ENCODE measurements at regions not wholly inside any gene's neighbourhood (a gene's known extent, or its start where the extent isn't known, plus 50 kb on each side); places are given as distances from the start of the nearest gene placed in this dataset.

DNA sequence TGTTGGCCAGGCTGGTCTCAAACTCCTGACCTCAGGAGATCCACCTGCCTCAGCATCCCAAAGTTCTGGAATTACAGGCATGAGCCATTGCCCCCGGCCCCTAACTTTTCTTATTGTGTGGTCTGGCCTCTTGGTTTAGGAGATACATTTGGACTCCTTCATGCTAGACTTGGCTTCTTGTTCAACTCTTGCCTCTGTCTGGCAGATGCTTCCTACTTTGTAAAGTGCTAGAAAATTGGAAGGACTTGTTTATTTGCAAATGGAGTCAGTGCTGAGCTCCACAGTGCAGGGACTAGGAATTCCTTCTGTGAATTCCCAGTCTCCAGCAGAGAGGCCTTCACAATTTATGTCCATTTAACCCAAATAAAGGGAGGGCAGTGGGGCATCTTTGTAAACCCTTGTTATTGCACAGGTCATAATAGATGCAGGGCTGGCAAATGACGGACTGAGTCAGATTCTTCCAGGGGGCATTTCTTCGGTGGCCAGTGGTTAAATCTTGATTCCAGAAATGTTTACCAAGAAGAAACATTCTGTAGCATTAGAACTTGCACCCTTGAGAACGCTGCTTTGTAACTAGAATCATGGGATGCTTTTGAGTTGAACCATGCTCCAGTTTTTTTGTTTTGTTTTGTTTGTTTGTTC lies 73.8 kb upstream of the TBX3 start:
- TF ChIP-seq, protein P1, sequence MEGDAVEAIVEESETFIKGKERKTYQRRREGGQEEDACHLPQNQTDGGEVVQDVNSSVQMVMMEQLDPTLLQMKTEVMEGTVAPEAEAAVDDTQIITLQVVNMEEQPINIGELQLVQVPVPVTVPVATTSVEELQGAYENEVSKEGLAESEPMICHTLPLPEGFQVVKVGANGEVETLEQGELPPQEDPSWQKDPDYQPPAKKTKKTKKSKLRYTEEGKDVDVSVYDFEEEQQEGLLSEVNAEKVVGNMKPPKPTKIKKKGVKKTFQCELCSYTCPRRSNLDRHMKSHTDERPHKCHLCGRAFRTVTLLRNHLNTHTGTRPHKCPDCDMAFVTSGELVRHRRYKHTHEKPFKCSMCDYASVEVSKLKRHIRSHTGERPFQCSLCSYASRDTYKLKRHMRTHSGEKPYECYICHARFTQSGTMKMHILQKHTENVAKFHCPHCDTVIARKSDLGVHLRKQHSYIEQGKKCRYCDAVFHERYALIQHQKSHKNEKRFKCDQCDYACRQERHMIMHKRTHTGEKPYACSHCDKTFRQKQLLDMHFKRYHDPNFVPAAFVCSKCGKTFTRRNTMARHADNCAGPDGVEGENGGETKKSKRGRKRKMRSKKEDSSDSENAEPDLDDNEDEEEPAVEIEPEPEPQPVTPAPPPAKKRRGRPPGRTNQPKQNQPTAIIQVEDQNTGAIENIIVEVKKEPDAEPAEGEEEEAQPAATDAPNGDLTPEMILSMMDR (IDR thresholded peaks at IDR 0.05) = no peak
- TF ChIP-seq POLR2A (IDR thresholded peaks at IDR 0.05) = no peak
